GM12878 (cell line): ENCODE measurements at regions not wholly inside any gene's neighbourhood (a gene's known extent, or its start where the extent isn't known, plus 50 kb on each side); places are given as distances from the start of the nearest gene placed in this dataset.

Experiments
- ATAC-seq: fragments of 200-7000 bp; cut with Tn5 transposase; 3 replicates; pipeline ENCODE4 v1.9.1; 2020; ENCODE audit warnings: mild to moderate bottlenecking, moderate library complexity
- BruUV-seq: library from RNA; stranded (reverse); fragments of 400-500 nt; replicated peaks from 2 replicates; lab custom pipeline; 2021; lab: Mats Ljungman, UMichigan
- CTCF ChIA-PET: fragments of 300-600 bp; sonication (Branson Sonifier 250); formaldehyde crosslinking; extraction: SDS; loops from one replicate; lab custom pipeline; 2021; ENCODE audit warnings: inconsistent platforms; lab: Yijun Ruan, JAX
- POLR2A ChIA-PET: fragments of 350-600 bp; formaldehyde crosslinking; extraction: SDS; loops from one replicate; lab custom pipeline; 2021; ENCODE audit warnings: inconsistent platforms; lab: Charles Lee
- RAD21 ChIA-PET: fragments of 300-600 bp; sonication (Branson Sonifier 250); formaldehyde crosslinking; loops from one replicate; lab custom pipeline; 2023; ENCODE audit warnings: antibody characterized with exemption; ENCODE audit not compliant: unreplicated experiment; lab: Charles Lee
- SMC1A ChIA-PET: fragments of 300-600 bp; sonication (Branson Sonifier 250); formaldehyde crosslinking; loops from one replicate; lab custom pipeline; 2023; ENCODE audit not compliant: unreplicated experiment, uncharacterized antibody; lab: Charles Lee
- DNase-seq: peaks from one replicate; pipeline ENCODE4 v3.0.0-alpha.2; 2011; ENCODE audit warnings: low read depth, low spot score
- FAIRE-seq: peaks from 3 replicates; lab custom pipeline; 2011; peaks lifted over from hg19 to GRCh38; lab: Jason Lieb, UNC
- H2AFZ ChIP-seq: 2 replicates; pipeline ENCODE4 v1.6.0; 2011; ENCODE audit warnings: low read depth, low read length, control low read depth; ENCODE audit not compliant: control insufficient read depth
- H3K27ac ChIP-seq: 2 replicates; pipeline ENCODE4 v1.5.1; 2011; ENCODE audit warnings: control low read depth; ENCODE audit not compliant: control insufficient read depth, insufficient read depth
- H3K27me3 ChIP-seq, 2 experiments: replicated peaks in 1 of 2; 2 replicates each; pipeline versions ENCODE4 v1.6.0 to v1.6.1; 2011; ENCODE audit warnings: low read length in 1 of 2; ENCODE audit not compliant: control insufficient read depth in 2 of 2, insufficient read depth in 2 of 2
- H3K36me3 ChIP-seq, 2 experiments: 2 replicates each; pipeline ENCODE4 v1.5.1; 2011; ENCODE audit warnings: low read length in 1 of 2; ENCODE audit not compliant: control insufficient read depth in 2 of 2, insufficient read depth in 2 of 2
- H3K4me1 ChIP-seq: 2 replicates; pipeline ENCODE4 v1.6.1; 2011; ENCODE audit warnings: mild to moderate bottlenecking, low read length, moderate library complexity, mixed read lengths; ENCODE audit not compliant: control insufficient read depth, insufficient read depth
- H3K4me2 ChIP-seq: 2 replicates; pipeline ENCODE4 v1.6.0; 2011; ENCODE audit warnings: control low read depth; ENCODE audit not compliant: control insufficient read depth, insufficient read depth
- H3K4me3 ChIP-seq: fragments of 200-600 bp; sonication (generic); 2 replicates; pipeline ENCODE4 v1.5.1; 2016
- H3K79me2 ChIP-seq: 2 replicates; pipeline ENCODE4 v1.6.0; 2011; ENCODE audit warnings: low read length; ENCODE audit not compliant: control insufficient read depth, insufficient read depth
- H3K9ac ChIP-seq: 2 replicates; pipeline ENCODE4 v1.8.0; 2011; ENCODE audit warnings: low read length, control low read depth, mixed read lengths; ENCODE audit not compliant: control insufficient read depth, insufficient read depth
- H3K9me3 ChIP-seq: replicated peaks from 3 replicates; pipeline ENCODE4 v1.5.1; 2011; ENCODE audit warnings: mild to moderate bottlenecking, low read length; ENCODE audit not compliant: control insufficient read depth, insufficient read depth
- H4K20me1 ChIP-seq: 2 replicates; pipeline ENCODE4 v1.6.0; 2011; ENCODE audit not compliant: control insufficient read depth, insufficient read depth
- CHD1 ChIP-seq: IDR thresholded peaks from 2 replicates; pipeline ENCODE4 v1.6.1; 2012; ENCODE audit warnings: low read depth, low read length, improper control_type of control experiment
- DPF2 ChIP-seq: fragments of 450-650 bp; IDR thresholded peaks from 2 replicates; pipeline ENCODE4 v1.6.1; 2017; ENCODE audit warnings: mild to moderate bottlenecking
- FOXM1 ChIP-seq: IDR thresholded peaks from 2 replicates; pipeline ENCODE4 v1.6.1; 2012; ENCODE audit warnings: low read depth, mild to moderate bottlenecking, inconsistent platforms, low read length, moderate library complexity
- JUNB ChIP-seq: IDR thresholded peaks from 2 replicates; pipeline ENCODE4 v1.6.1; 2016; ENCODE audit warnings: antibody characterized with exemption, mild to moderate bottlenecking
- NBN ChIP-seq: fragments of 450-650 bp; IDR thresholded peaks from 2 replicates; pipeline ENCODE4 v1.6.1; 2016
- RAD21 ChIP-seq: IDR thresholded peaks from 2 replicates; pipeline ENCODE4 v1.6.1; 2011; ENCODE audit warnings: mild to moderate bottlenecking, low read depth, low read length, moderate library complexity; ENCODE audit not compliant: insufficient read depth
- RBBP5 ChIP-seq: fragments of 200-600 bp; sonication (generic); conservative IDR thresholded peaks from 2 replicates; pipeline ENCODE4 v1.6.1; 2016
- SMARCA5 ChIP-seq: fragments of 450-650 bp; IDR thresholded peaks from 2 replicates; pipeline ENCODE4 v1.6.1; 2017; ENCODE audit warnings: mild to moderate bottlenecking
- STAT3 ChIP-seq: IDR thresholded peaks from 2 replicates; pipeline ENCODE4 v1.6.1; 2011; ENCODE audit warnings: low read depth, low read length, improper control_type of control experiment
- YBX1 ChIP-seq: fragments of 450-650 bp; IDR thresholded peaks from 2 replicates; pipeline ENCODE4 v1.6.1; 2016; ENCODE audit warnings: antibody characterized with exemption
- ZBED1 ChIP-seq: IDR thresholded peaks from 2 replicates; pipeline ENCODE4 v1.6.1; 2016; ENCODE audit warnings: borderline replicate concordance
- ZZZ3 ChIP-seq: IDR thresholded peaks from 2 replicates; pipeline ENCODE4 v1.6.1; 2011; ENCODE audit warnings: low read depth; ENCODE audit not compliant: control insufficient read depth, insufficient read length
- WGBS: methylation state at CpG from one replicate; pipeline ENCODE4 v1.1.6; 2016; ENCODE audit warnings: low lambda C conversion rate; ENCODE audit not compliant: insufficient replicate concordance, insufficient coverage; ENCODE audit errors: missing lambda C conversion rate; 5-methylcytosine and 5-hydroxymethylcytosine counted together
- in situ Hi-C: fragments of 300-500 bp; cut with MboI; formaldehyde crosslinking; loops from 9 replicates; pipeline ENCODE4 v1.14.3; 2018; ENCODE audit warnings: mixed read lengths
- intact Hi-C: fragments of 100-400 bp; cut with micrococcal nuclease; formaldehyde crosslinking; loops from one replicate; pipeline ENCODE4 v1.14.2; 2022; ENCODE audit not compliant: unreplicated experiment
- TF ChIP-seq, protein P1 (sequence below): IDR thresholded peaks from 2 replicates; pipeline ENCODE4 v1.6.1; 2012; ENCODE audit warnings: mild to moderate bottlenecking, low read depth, low read length
- TF ChIP-seq, protein P2 (sequence below): fragments of 450-650 bp; formaldehyde crosslinking; IDR thresholded peaks from 2 replicates; pipeline ENCODE4 v1.4.0; 2020; ENCODE audit warnings: mild to moderate bottlenecking, moderate library complexity

DNA sequence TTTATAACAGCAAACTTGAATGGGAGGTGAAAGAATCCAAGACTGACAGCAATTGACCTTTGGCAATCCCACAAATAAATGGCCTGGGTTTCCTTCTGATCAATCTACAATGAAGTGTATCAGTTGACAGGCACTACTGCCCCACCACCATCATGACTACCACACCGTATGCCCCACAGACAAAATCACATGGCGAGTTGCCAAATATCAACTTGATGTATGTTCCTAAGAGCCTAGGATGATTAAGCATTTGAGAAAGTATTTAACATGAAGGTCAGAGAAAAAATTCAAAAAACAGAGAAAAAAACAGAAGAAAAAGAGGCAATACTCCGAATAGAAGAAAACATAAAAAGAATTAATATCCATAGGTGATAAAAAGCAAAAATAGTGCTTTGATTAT is 215.9 kb upstream of the STAC start:
- Histone ChIP-seq H3K9ac (no peak overlapping the region), H2AFZ (no peak overlapping the region), H3K27me3 (no peaks in the 10 kb centered on the region), H3K4me3 (no peak overlapping the region), H4K20me1 (no peaks in the 10 kb centered on the region), H3K36me3 (no peaks in the 10 kb centered on the region), H3K79me2 (no peaks in the 10 kb centered on the region), H3K9me3 (no peaks in the 10 kb centered on the region), H3K4me2 (no peak overlapping the region), H3K4me1 (no peaks in the 10 kb centered on the region), H3K27ac (no peak overlapping the region)
- 7% methylated on average over 3 of the region's 3 CpGs for WGBS
- FAIRE-seq (no peak), DNase-seq (no peak), ATAC-seq (no peak)
- ChIA-PET RAD21 (no interaction called here), SMC1A (no interaction called here), CTCF (no interaction called here), POLR2A (no interaction called here)
- in situ Hi-C loops (no loop called here), intact Hi-C loops (no loop called here)
- TF ChIP-seq, protein P1, sequence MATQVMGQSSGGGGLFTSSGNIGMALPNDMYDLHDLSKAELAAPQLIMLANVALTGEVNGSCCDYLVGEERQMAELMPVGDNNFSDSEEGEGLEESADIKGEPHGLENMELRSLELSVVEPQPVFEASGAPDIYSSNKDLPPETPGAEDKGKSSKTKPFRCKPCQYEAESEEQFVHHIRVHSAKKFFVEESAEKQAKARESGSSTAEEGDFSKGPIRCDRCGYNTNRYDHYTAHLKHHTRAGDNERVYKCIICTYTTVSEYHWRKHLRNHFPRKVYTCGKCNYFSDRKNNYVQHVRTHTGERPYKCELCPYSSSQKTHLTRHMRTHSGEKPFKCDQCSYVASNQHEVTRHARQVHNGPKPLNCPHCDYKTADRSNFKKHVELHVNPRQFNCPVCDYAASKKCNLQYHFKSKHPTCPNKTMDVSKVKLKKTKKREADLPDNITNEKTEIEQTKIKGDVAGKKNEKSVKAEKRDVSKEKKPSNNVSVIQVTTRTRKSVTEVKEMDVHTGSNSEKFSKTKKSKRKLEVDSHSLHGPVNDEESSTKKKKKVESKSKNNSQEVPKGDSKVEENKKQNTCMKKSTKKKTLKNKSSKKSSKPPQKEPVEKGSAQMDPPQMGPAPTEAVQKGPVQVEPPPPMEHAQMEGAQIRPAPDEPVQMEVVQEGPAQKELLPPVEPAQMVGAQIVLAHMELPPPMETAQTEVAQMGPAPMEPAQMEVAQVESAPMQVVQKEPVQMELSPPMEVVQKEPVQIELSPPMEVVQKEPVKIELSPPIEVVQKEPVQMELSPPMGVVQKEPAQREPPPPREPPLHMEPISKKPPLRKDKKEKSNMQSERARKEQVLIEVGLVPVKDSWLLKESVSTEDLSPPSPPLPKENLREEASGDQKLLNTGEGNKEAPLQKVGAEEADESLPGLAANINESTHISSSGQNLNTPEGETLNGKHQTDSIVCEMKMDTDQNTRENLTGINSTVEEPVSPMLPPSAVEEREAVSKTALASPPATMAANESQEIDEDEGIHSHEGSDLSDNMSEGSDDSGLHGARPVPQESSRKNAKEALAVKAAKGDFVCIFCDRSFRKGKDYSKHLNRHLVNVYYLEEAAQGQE: no peak
- TF ChIP-seq YBX1 (no peak), NBN (no peak), SMARCA5 (no peak), ZBED1 (no peak), JUNB (no peak), RAD21 (no peak), DPF2 (no peak), CHD1 (no peak), ZZZ3 (no peak), STAT3 (no peak), FOXM1 (no peak), RBBP5 (no peak)
- TF ChIP-seq, protein P2, sequence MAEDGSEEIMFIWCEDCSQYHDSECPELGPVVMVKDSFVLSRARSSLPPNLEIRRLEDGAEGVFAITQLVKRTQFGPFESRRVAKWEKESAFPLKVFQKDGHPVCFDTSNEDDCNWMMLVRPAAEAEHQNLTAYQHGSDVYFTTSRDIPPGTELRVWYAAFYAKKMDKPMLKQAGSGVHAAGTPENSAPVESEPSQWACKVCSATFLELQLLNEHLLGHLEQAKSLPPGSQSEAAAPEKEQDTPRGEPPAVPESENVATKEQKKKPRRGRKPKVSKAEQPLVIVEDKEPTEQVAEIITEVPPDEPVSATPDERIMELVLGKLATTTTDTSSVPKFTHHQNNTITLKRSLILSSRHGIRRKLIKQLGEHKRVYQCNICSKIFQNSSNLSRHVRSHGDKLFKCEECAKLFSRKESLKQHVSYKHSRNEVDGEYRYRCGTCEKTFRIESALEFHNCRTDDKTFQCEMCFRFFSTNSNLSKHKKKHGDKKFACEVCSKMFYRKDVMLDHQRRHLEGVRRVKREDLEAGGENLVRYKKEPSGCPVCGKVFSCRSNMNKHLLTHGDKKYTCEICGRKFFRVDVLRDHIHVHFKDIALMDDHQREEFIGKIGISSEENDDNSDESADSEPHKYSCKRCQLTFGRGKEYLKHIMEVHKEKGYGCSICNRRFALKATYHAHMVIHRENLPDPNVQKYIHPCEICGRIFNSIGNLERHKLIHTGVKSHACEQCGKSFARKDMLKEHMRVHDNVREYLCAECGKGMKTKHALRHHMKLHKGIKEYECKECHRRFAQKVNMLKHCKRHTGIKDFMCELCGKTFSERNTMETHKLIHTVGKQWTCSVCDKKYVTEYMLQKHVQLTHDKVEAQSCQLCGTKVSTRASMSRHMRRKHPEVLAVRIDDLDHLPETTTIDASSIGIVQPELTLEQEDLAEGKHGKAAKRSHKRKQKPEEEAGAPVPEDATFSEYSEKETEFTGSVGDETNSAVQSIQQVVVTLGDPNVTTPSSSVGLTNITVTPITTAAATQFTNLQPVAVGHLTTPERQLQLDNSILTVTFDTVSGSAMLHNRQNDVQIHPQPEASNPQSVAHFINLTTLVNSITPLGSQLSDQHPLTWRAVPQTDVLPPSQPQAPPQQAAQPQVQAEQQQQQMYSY: no peak
- no TSS peak for BruUV-seq
